Breast epithelium (tissue), 3 donors: ENCODE measurements at regions not wholly inside any gene's neighbourhood (a gene's known extent, or its start where the extent isn't known, plus 50 kb on each side); places are given as distances from the start of the nearest gene placed in this dataset.

Source experiments
- POLR2A ChIP-seq: fragments of 450-650 bp; IDR thresholded peaks from one replicate; pipeline ENCODE4 v1.6.1; 2016; ENCODE audit warnings: antibody characterized with exemption, mild to moderate bottlenecking, moderate library complexity
- POLR2AphosphoS5 ChIP-seq, 3 donors: sonication (generic); formaldehyde crosslinking; IDR thresholded peaks; one replicate each; pipeline ENCODE4 v1.6.1; 2017; ENCODE audit warnings: antibody characterized with exemption in 3 of 3
- TF ChIP-seq, protein P1 (sequence below), 3 donors: fragments of 450-650 bp; IDR thresholded peaks; one replicate each; pipeline ENCODE4 v1.5.1; 2016 to 2017; ENCODE audit warnings: antibody characterized with exemption in 3 of 3, mild to moderate bottlenecking in 3 of 3, moderate library complexity in 3 of 3

DNA sequence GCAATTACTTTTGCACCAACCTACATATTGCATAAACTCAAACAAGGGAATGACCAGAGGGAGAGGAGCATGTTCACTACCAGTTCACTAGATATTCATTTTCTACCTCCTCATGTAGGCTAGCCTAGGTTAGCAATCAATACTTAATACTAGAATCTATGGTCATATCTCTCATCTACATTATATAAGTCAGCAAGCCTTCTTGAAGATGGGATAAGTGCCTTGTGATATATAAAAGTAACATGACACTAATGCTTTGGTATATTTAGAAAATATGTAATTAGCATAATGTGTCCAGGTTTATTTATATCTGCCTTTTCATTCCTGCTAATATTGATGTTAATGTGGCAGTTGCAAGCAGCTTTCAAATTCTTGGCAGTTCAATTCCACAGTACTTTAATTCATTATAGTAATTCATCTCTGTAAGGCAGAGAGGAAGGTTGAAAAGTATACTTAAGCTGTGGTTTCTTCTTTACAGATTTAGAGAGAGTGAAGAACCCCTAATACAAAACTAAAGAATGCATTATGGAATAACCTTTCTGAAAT, 1613.2 kb upstream of the ACO1 start:
- TF ChIP-seq POLR2A (no peak), POLR2AphosphoS5 (IDR thresholded peaks at IDR 0.05) (no peak)
- TF ChIP-seq, protein P1, sequence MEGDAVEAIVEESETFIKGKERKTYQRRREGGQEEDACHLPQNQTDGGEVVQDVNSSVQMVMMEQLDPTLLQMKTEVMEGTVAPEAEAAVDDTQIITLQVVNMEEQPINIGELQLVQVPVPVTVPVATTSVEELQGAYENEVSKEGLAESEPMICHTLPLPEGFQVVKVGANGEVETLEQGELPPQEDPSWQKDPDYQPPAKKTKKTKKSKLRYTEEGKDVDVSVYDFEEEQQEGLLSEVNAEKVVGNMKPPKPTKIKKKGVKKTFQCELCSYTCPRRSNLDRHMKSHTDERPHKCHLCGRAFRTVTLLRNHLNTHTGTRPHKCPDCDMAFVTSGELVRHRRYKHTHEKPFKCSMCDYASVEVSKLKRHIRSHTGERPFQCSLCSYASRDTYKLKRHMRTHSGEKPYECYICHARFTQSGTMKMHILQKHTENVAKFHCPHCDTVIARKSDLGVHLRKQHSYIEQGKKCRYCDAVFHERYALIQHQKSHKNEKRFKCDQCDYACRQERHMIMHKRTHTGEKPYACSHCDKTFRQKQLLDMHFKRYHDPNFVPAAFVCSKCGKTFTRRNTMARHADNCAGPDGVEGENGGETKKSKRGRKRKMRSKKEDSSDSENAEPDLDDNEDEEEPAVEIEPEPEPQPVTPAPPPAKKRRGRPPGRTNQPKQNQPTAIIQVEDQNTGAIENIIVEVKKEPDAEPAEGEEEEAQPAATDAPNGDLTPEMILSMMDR (IDR thresholded peaks at IDR 0.05): no peak
